Calu3 (cell line): ENCODE measurements at regions not wholly inside any gene's neighbourhood (a gene's known extent, or its start where the extent isn't known, plus 50 kb on each side); places are given as distances from the start of the nearest gene placed in this dataset.

Experiments used
- BruUV-seq: library from RNA; stranded (reverse); fragments of 400-500 nt; replicated peaks from 2 replicates; lab custom pipeline; 2021; lab: Mats Ljungman, UMichigan
- CTCF ChIA-PET: fragments of 300-600 bp; sonication (Branson Sonifier 250); formaldehyde crosslinking; loops from one replicate; lab custom pipeline; 2022; ENCODE audit warnings: antibody characterized with exemption; lab: Charles Lee
- DNase-seq: peaks from one replicate; pipeline ENCODE4 v3.0.0; 2022
- H3K27ac Mint-ChIP-seq: one replicate; pipeline ENCODE4 v1.8.0; 2022; ENCODE audit warnings: mixed read lengths; ENCODE audit not compliant: unreplicated experiment
- H3K27me3 Mint-ChIP-seq: one replicate; pipeline ENCODE4 v1.8.0; 2022; ENCODE audit warnings: mixed read lengths; ENCODE audit not compliant: unreplicated experiment
- H3K36me3 Mint-ChIP-seq: one replicate; pipeline ENCODE4 v1.8.0; 2022; ENCODE audit warnings: mild to moderate bottlenecking, moderate library complexity, mixed read lengths; ENCODE audit not compliant: insufficient read depth, unreplicated experiment
- H3K4me1 Mint-ChIP-seq: one replicate; pipeline ENCODE4 v1.8.0; 2022; ENCODE audit warnings: mild to moderate bottlenecking, low read depth, mixed read lengths; ENCODE audit not compliant: unreplicated experiment
- H3K4me3 Mint-ChIP-seq: one replicate; pipeline ENCODE4 v1.8.0; 2022; ENCODE audit warnings: mild to moderate bottlenecking, low read depth, moderate library complexity, mixed read lengths; ENCODE audit not compliant: unreplicated experiment
- H3K9me3 Mint-ChIP-seq: one replicate; pipeline ENCODE4 v1.8.0; 2022; ENCODE audit warnings: low read depth, mixed read lengths; ENCODE audit not compliant: unreplicated experiment
- intact Hi-C: fragments of 100-400 bp; cut with micrococcal nuclease; formaldehyde crosslinking; loops from one replicate; pipeline ENCODE4 v1.10.0; 2022; ENCODE audit not compliant: unreplicated experiment
- TF ChIP-seq, protein P1 (sequence below): fragments of 200-600 bp; IDR thresholded peaks from one replicate; pipeline ENCODE4 v1.8.0; 2022; ENCODE audit warnings: antibody characterized with exemption; ENCODE audit not compliant: unreplicated experiment

DNA sequence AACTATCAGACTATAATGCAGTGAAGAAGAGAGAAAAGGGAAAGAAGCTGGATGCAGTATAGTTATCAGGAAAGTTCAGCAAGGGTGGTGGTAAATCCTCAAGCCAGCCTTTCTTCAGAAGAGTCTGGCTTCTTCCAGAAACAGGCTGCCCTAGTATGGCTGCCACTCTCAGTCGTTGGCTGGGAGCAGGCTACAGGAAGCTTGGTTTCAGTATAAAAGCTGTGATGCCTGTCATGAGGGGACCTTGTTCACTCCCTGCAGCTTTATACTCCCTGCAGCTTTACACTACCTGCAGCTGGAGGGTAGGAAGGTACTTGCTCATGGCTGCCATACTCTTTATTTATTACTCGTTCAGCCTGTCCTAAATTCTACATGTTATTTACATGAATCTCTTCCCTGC, 63.3 kb upstream of the ARHGAP18 start:
- Mint-ChIP-seq H3K9me3 (no peaks in the 10 kb centered on the region), H3K27ac (no peak overlapping the region), H3K4me3 (no peak overlapping the region), H3K36me3 (no peaks in the 10 kb centered on the region), H3K27me3 (peaks cover 32% of the 10 kb centered on the region), H3K4me1 (no peaks in the 10 kb centered on the region)
- TF ChIP-seq, protein P1, sequence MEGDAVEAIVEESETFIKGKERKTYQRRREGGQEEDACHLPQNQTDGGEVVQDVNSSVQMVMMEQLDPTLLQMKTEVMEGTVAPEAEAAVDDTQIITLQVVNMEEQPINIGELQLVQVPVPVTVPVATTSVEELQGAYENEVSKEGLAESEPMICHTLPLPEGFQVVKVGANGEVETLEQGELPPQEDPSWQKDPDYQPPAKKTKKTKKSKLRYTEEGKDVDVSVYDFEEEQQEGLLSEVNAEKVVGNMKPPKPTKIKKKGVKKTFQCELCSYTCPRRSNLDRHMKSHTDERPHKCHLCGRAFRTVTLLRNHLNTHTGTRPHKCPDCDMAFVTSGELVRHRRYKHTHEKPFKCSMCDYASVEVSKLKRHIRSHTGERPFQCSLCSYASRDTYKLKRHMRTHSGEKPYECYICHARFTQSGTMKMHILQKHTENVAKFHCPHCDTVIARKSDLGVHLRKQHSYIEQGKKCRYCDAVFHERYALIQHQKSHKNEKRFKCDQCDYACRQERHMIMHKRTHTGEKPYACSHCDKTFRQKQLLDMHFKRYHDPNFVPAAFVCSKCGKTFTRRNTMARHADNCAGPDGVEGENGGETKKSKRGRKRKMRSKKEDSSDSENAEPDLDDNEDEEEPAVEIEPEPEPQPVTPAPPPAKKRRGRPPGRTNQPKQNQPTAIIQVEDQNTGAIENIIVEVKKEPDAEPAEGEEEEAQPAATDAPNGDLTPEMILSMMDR = no peak
- CTCF ChIA-PET = no interaction called here
- no peak for DNase-seq
- BruUV-seq = no TSS peak
- intact Hi-C loops = loop anchor here (10.0 kb wide), 1 partner anchor 161 kb away; no protein-coding TSS in a partner anchor

DNA sequence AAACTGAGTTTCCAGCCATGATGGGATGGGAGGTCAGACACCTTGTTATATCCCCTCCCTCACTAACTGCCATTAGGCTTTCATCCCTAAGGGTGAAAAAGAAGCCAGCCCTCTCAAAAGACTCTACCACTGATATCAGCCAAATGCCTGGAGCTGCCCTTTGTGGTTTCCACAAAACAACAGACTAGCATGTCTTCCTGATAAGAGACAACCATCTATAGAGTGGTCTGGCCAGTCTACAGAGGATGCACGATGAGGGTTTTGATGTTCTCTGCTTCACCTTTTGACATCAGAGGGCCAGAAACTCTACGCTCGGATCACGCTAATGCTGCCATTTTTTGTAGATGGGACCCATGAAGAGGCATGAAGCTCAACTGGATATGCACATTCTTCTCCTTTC, 61.7 kb upstream of the ARHGAP18 start:
- TF ChIP-seq, protein P1 = no peak
- H3K4me3 Mint-ChIP-seq = no peak overlapping the region
- H3K4me1 Mint-ChIP-seq = no peaks in the 10 kb centered on the region
- no peaks in the 10 kb centered on the region for H3K9me3 Mint-ChIP-seq
- BruUV-seq = no TSS peak
- intact Hi-C loops = loop anchor here (10.0 kb wide), 1 partner anchor 163 kb away; no protein-coding TSS in a partner anchor
- H3K27ac Mint-ChIP-seq = no peak overlapping the region
- H3K27me3 Mint-ChIP-seq = peaks cover 41% of the 10 kb centered on the region
- DNase-seq = no peak
- CTCF ChIA-PET = no interaction called here
- peaks cover 5% of the 10 kb centered on the region for H3K36me3 Mint-ChIP-seq

DNA sequence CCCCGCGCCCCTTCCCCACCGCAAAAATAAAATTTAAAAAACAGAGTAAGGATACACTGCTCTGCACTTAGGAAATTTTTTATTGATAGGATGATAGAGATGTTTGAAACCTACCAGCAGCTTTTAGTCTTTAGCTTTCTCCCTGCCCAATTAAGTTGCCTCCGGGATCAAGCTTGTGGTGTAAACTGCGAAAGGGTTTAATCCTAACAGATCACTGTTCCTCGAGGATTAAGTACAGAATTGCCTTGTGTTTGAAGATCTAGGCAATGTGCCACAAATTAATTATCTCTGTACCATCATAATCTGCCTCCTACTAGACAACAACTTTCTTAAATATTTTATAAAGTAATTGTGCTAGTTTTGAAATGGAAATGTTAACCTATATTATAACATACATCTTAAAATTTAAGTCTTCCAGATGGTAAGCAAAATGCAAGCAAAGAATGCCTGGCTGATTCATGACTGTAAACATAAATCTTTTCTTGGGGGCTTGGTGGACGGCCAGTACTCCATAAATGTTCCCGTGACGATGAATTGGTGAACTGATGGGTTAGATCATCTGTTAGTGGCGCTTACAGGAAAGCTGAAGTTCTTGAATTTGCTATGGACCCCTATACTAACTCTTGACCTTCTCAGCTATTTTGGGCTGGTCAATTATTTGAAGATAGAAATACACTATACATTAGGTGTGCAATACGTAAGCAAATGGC, 58.0 kb upstream of the ARHGAP18 start:
- CTCF ChIA-PET = interaction anchor here (1.0 kb wide), 1 partner anchor 20 kb away, joined by 9 read pairs; no protein-coding TSS in a partner anchor
- H3K9me3 Mint-ChIP-seq = no peaks in the 10 kb centered on the region
- H3K4me1 Mint-ChIP-seq = no peaks in the 10 kb centered on the region
- peaks cover 57% of the 10 kb centered on the region for H3K27me3 Mint-ChIP-seq
- peak overlapping the region; percentile 82 for H3K4me3 Mint-ChIP-seq
- H3K27ac Mint-ChIP-seq = no peak overlapping the region
- intact Hi-C loops = no loop called here
- DNase-seq = no peak
- no TSS peak for BruUV-seq
- TF ChIP-seq, protein P1 = no peak
- peaks cover 5% of the 10 kb centered on the region for H3K36me3 Mint-ChIP-seq

DNA sequence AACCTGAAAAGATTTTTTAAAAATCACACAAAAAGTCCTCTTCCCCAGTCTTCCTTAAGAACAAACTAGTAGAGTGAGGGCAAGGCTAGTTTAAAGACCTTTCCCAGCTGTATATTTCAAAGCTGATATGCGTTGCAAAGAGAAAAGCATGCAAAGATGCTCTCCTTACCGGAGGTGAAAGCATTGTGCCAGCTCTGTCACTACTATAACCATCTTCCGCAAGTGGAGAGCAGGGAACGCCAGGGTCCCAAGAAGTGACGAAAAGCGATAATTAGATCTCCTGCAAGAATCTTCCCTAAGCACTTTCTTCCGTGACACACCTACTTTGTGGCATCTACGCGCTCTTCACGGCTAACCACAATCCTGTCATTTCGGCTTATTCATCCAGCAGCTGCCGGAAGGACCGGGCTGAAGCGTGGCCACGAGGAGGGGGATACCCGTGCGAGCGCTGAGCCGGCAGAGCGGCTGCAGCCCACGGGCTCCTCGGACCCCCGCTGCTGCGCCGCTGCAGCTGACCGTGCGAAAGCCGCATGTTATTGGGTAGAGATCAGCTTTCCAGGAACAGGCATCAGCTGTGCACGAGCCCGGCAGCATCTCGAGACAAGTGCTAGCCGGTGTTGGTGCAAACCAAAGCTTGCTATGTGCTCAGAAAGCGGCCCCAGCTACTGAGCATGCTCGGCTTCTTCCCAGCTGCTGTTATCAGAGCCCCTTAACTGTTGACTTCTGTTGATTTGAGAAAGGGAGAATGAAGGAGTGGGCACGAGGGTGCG, 57.2 kb upstream of the ARHGAP18 start:
- CTCF ChIA-PET = interaction anchor here (1.0 kb wide), 1 partner anchor 19 kb away, joined by 9 read pairs; no protein-coding TSS in a partner anchor
- BruUV-seq = no TSS peak
- no peaks in the 10 kb centered on the region for H3K4me1 Mint-ChIP-seq
- peaks cover 56% of the 10 kb centered on the region for H3K27me3 Mint-ChIP-seq
- no peak overlapping the region for H3K27ac Mint-ChIP-seq
- TF ChIP-seq, protein P1 = no peak
- peaks cover 5% of the 10 kb centered on the region for H3K36me3 Mint-ChIP-seq
- H3K9me3 Mint-ChIP-seq = no peaks in the 10 kb centered on the region
- intact Hi-C loops = no loop called here
- H3K4me3 Mint-ChIP-seq = peak overlapping the region; percentile 82
- DNase-seq = peak; percentile 20
